A549 (cell line): ENCODE measurements at regions not wholly inside any gene's neighbourhood (a gene's known extent, or its start where the extent isn't known, plus 50 kb on each side); places are given as distances from the start of the nearest gene placed in this dataset.

Experiments
- ELK1 ChIP-seq: fragments of 150-350 bp; IDR thresholded peaks from 2 replicates; pipeline ENCODE4 v1.6.1; 2014; ENCODE audit warnings: low read depth, mild to moderate bottlenecking, low read length
- EP300 ChIP-seq, 2 experiments: fragments of >200 bp; sonication (Bioruptor Twin); formaldehyde crosslinking; IDR thresholded peaks; 2 replicates in 1 of 2; 3 replicates in 1 of 2; pipeline ENCODE4 v1.6.1; 2016 to 2017
- FOXS1 ChIP-seq: fragments of 250-450 bp; sonication (Bioruptor Pico); IDR thresholded peaks from 2 replicates; pipeline ENCODE4 v1.5.0; 2020; ENCODE audit warnings: mild to moderate bottlenecking, moderate library complexity
- POLR2A ChIP-seq: IDR thresholded peaks from 2 replicates; pipeline ENCODE4 v1.6.1; 2012; ENCODE audit warnings: mild to moderate bottlenecking, low read length
- RAD21 ChIP-seq, 2 experiments: fragments of >200 bp in 1 of 2; sonication (Bioruptor Twin) in 1 of 2; formaldehyde crosslinking in 1 of 2; IDR thresholded peaks in 1 of 2; conservative IDR thresholded peaks in 1 of 2; 2 replicates in 1 of 2; 3 replicates in 1 of 2; pipeline ENCODE4 v1.6.1; 2012 to 2018; ENCODE audit warnings: inconsistent platforms in 1 of 2
- SREBF2 ChIP-seq: fragments of 450-650 bp; IDR thresholded peaks from 2 replicates; pipeline ENCODE4 v1.6.1; 2014; ENCODE audit warnings: mild to moderate bottlenecking, moderate library complexity
- ZFP36 ChIP-seq: fragments of 450-650 bp; IDR thresholded peaks from 2 replicates; pipeline ENCODE4 v1.6.1; 2014; ENCODE audit warnings: borderline replicate concordance; ENCODE audit not compliant: partially characterized antibody
- TF ChIP-seq, protein P1 (sequence below): fragments of >200 bp; sonication (Bioruptor Twin); formaldehyde crosslinking; IDR thresholded peaks from 3 replicates; pipeline ENCODE4 v1.5.1; 2016
- TF ChIP-seq, protein P2 (sequence below): fragments of 450-650 bp; IDR thresholded peaks from 2 replicates; pipeline ENCODE4 v1.6.1; 2014; ENCODE audit warnings: antibody characterized with exemption

DNA sequence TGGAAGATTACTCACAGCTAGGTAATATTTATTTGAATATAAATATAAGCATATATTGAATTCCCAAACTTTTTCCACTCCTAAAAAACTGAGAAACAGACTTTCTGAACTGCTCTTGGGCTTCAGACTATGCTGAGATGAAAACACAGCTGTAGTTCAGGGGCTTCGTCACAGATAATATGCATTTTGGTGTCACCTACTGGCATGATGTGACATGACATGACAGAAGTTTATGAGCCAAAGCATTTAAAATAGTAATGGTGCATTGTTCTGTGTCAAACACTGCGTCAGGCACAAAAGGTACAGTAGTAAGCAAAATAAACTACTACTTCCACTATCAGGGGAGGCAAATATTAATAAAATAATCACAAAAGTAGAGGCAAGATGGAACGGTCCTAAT, 171.3 kb downstream of the BTC start:
- TF ChIP-seq, protein P1, sequence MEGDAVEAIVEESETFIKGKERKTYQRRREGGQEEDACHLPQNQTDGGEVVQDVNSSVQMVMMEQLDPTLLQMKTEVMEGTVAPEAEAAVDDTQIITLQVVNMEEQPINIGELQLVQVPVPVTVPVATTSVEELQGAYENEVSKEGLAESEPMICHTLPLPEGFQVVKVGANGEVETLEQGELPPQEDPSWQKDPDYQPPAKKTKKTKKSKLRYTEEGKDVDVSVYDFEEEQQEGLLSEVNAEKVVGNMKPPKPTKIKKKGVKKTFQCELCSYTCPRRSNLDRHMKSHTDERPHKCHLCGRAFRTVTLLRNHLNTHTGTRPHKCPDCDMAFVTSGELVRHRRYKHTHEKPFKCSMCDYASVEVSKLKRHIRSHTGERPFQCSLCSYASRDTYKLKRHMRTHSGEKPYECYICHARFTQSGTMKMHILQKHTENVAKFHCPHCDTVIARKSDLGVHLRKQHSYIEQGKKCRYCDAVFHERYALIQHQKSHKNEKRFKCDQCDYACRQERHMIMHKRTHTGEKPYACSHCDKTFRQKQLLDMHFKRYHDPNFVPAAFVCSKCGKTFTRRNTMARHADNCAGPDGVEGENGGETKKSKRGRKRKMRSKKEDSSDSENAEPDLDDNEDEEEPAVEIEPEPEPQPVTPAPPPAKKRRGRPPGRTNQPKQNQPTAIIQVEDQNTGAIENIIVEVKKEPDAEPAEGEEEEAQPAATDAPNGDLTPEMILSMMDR: peak; percentile 72
- TF ChIP-seq EP300 (IDR thresholded peaks at IDR 0.05): no peak
- no peak for TF ChIP-seq SREBF2
- no peak for TF ChIP-seq ZFP36
- TF ChIP-seq, protein P2, sequence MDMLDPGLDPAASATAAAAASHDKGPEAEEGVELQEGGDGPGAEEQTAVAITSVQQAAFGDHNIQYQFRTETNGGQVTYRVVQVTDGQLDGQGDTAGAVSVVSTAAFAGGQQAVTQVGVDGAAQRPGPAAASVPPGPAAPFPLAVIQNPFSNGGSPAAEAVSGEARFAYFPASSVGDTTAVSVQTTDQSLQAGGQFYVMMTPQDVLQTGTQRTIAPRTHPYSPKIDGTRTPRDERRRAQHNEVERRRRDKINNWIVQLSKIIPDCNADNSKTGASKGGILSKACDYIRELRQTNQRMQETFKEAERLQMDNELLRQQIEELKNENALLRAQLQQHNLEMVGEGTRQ: no peak
- no peak for TF ChIP-seq FOXS1 (CRISPR knock-in tag)
- no peak for TF ChIP-seq POLR2A
- peak; percentile 89 to 90 for TF ChIP-seq RAD21 (conservative IDR thresholded peaks at IDR 0.05 in 1 of 2, IDR thresholded peaks at IDR 0.05 in 1 of 2)
- TF ChIP-seq ELK1: no peak
